ENCODE measurements at regions not wholly inside any gene's neighbourhood (a gene's known extent, or its start where the extent isn't known, plus 50 kb on each side); places are given as distances from the start of the nearest gene placed in this dataset.

- TF ChIP-seq ZBTB40 (IDR thresholded peaks at IDR 0.05) (no peak), ZBTB40 (CRISPR knock-in tag; IDR thresholded peaks at IDR 0.05) (no peak), HOXA3 (CRISPR knock-in tag; IDR thresholded peaks at IDR 0.05) (no peak), ISL2 (CRISPR knock-in tag; IDR thresholded peaks at IDR 0.05) (no peak), PITX1 (CRISPR knock-in tag; IDR thresholded peaks at IDR 0.05) (no peak)
Measured at GRCh38 chr12:47364261-47364660, 284.5 kb upstream of the AMIGO2 start (continued).

All from HepG2 (cell line).